PC-3 (cell line): ENCODE measurements at regions not wholly inside any gene's neighbourhood (a gene's known extent, or its start where the extent isn't known, plus 50 kb on each side); places are given as distances from the start of the nearest gene placed in this dataset.

Source experiments
- ATAC-seq: fragments of 200-7000 bp; cut with Tn5 transposase; 2 replicates; pipeline ENCODE4 v1.9.1; 2020; ENCODE audit warnings: mild to moderate bottlenecking, moderate library complexity
- BruUV-seq: library from RNA; stranded (reverse); fragments of 400-500 nt; replicated peaks from 2 replicates; lab custom pipeline; 2021; lab: Mats Ljungman, UMichigan
- CTCF ChIA-PET: fragments of 300-600 bp; sonication (Branson Sonifier 250); formaldehyde crosslinking; loops from one replicate; lab custom pipeline; 2022; ENCODE audit warnings: antibody characterized with exemption; lab: Charles Lee
- POLR2A ChIA-PET: fragments of 300-600 bp; sonication (Branson Sonifier 250); formaldehyde crosslinking; loops from one replicate; lab custom pipeline; 2022; ENCODE audit warnings: antibody characterized with exemption; ENCODE audit not compliant: unreplicated experiment; lab: Charles Lee
- DNase-seq: peaks from one replicate; pipeline ENCODE4 v3.0.0-alpha.2; 2015
- H2AFZ ChIP-seq: fragments of 300-600 bp; sonication (generic); 2 replicates; pipeline ENCODE4 v1.6.0; 2016; ENCODE audit warnings: antibody characterized with exemption, low read length
- H3F3A ChIP-seq: fragments of 300-600 bp; sonication (generic); one replicate; pipeline ENCODE4 v1.6.0; 2017; ENCODE audit warnings: antibody characterized with exemption, low read length, control low read depth, mild to moderate bottlenecking; ENCODE audit not compliant: unreplicated experiment
- H3K27ac ChIP-seq: fragments of 300-600 bp; sonication (generic); 2 replicates; pipeline ENCODE4 v1.5.1; 2016; ENCODE audit warnings: mild to moderate bottlenecking, low read length
- H3K27me3 ChIP-seq: fragments of 300-600 bp; sonication (generic); 2 replicates; pipeline ENCODE4 v1.6.1; 2016; ENCODE audit warnings: low read length, mixed read lengths
- H3K36me3 ChIP-seq: fragments of 300-600 bp; sonication (generic); 2 replicates; pipeline ENCODE4 v1.6.1; 2016; ENCODE audit warnings: low read depth, mixed run types, low read length, mixed read lengths
- H3K4me1 ChIP-seq: fragments of 300-600 bp; sonication (generic); 2 replicates; pipeline ENCODE4 v1.5.1; 2016; ENCODE audit warnings: low read length; ENCODE audit not compliant: insufficient read depth
- H3K4me2 ChIP-seq: fragments of 300-600 bp; sonication (generic); 2 replicates; pipeline ENCODE4 v1.6.0; 2016; ENCODE audit warnings: low read length
- H3K4me3 ChIP-seq: fragments of 300-600 bp; sonication (generic); 2 replicates; pipeline ENCODE4 v1.5.1; 2016; ENCODE audit warnings: mild to moderate bottlenecking, low read length, mixed read lengths
- H3K79me2 ChIP-seq: fragments of 300-600 bp; sonication (generic); 2 replicates; pipeline ENCODE4 v1.6.1; 2017; ENCODE audit warnings: low read length, mixed read lengths
- H3K9ac ChIP-seq: fragments of 300-600 bp; sonication (generic); 2 replicates; pipeline ENCODE4 v1.6.0; 2016; ENCODE audit warnings: mild to moderate bottlenecking, low read length
- H3K9me2 ChIP-seq: fragments of 300-600 bp; sonication (generic); replicated peaks from 2 replicates; pipeline ENCODE4 v1.6.1; 2016; ENCODE audit warnings: mixed run types, low read length, mixed read lengths
- H3K9me3 ChIP-seq: fragments of 300-600 bp; sonication (generic); 2 replicates; pipeline ENCODE4 v1.6.1; 2016; ENCODE audit warnings: low read length, mixed read lengths
- H4K20me1 ChIP-seq: fragments of 300-600 bp; sonication (generic); 2 replicates; pipeline ENCODE4 v1.6.1; 2016; ENCODE audit warnings: low read length, mixed read lengths
- EZH2 ChIP-seq: fragments of 300-600 bp; sonication (generic); IDR thresholded peaks from one replicate; pipeline ENCODE4 v1.6.1; 2017; ENCODE audit warnings: antibody characterized with exemption, mild to moderate bottlenecking, low read length; ENCODE audit not compliant: unreplicated experiment
- EZH2phosphoT487 ChIP-seq: fragments of 300-600 bp; sonication (generic); IDR thresholded peaks from 2 replicates; pipeline ENCODE4 v1.6.1; 2018; ENCODE audit warnings: mild to moderate bottlenecking, antibody characterized with exemption, low read length, borderline replicate concordance
- intact Hi-C: fragments of 100-400 bp; cut with micrococcal nuclease; formaldehyde crosslinking; loops from 2 replicates; pipeline ENCODE4 v1.9.0; 2023
- TF ChIP-seq, protein P1 (sequence below): fragments of 300-600 bp; sonication (generic); conservative IDR thresholded peaks from 2 replicates; pipeline ENCODE4 v1.5.1; 2017; ENCODE audit warnings: antibody characterized with exemption, low read depth, mild to moderate bottlenecking, low read length

DNA sequence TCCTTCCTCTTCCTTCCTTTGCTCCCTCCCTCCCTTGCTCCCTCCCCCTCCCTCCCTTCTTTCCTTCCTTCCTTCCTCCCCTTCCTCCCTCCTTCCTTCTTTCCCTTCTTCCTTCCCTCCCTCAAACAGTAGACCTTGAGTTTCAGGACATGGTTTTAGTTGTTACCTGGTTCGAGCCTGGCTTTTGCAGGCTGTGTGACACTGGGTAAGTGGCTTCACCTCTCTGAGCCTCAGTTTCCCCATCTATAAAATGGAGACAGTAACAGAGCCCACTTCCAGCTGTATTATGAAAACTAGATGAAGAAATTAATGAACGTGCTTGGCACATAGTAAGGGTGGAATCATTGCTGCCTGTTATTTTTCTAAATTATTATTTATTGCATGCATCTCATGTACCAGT, 171.0 kb upstream of the LHX5 start:
- Histone ChIP-seq H3K27me3 (peaks cover 66% of the 10 kb centered on the region), H3K4me2 (no peak overlapping the region), H3K27ac (no peak overlapping the region), H4K20me1 (no peaks in the 10 kb centered on the region), H3F3A (no peaks in the 10 kb centered on the region), H2AFZ (no peak overlapping the region), H3K4me1 (no peaks in the 10 kb centered on the region), H3K36me3 (no peaks in the 10 kb centered on the region), H3K79me2 (no peaks in the 10 kb centered on the region), H3K9me2 (no peaks in the 10 kb centered on the region), H3K9me3 (no peaks in the 10 kb centered on the region), H3K4me3 (no peak overlapping the region), H3K9ac (no peak overlapping the region)
- DNase-seq (no peak), ATAC-seq (no peak)
- no TSS peak for BruUV-seq
- POLR2A ChIA-PET, result no interaction called here
- TF ChIP-seq EZH2, result no peak
- TF ChIP-seq, protein P1, sequence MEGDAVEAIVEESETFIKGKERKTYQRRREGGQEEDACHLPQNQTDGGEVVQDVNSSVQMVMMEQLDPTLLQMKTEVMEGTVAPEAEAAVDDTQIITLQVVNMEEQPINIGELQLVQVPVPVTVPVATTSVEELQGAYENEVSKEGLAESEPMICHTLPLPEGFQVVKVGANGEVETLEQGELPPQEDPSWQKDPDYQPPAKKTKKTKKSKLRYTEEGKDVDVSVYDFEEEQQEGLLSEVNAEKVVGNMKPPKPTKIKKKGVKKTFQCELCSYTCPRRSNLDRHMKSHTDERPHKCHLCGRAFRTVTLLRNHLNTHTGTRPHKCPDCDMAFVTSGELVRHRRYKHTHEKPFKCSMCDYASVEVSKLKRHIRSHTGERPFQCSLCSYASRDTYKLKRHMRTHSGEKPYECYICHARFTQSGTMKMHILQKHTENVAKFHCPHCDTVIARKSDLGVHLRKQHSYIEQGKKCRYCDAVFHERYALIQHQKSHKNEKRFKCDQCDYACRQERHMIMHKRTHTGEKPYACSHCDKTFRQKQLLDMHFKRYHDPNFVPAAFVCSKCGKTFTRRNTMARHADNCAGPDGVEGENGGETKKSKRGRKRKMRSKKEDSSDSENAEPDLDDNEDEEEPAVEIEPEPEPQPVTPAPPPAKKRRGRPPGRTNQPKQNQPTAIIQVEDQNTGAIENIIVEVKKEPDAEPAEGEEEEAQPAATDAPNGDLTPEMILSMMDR, result no peak
- no peak for TF ChIP-seq EZH2phosphoT487
- CTCF ChIA-PET, result no interaction called here
- intact Hi-C loops, result no loop called here

DNA sequence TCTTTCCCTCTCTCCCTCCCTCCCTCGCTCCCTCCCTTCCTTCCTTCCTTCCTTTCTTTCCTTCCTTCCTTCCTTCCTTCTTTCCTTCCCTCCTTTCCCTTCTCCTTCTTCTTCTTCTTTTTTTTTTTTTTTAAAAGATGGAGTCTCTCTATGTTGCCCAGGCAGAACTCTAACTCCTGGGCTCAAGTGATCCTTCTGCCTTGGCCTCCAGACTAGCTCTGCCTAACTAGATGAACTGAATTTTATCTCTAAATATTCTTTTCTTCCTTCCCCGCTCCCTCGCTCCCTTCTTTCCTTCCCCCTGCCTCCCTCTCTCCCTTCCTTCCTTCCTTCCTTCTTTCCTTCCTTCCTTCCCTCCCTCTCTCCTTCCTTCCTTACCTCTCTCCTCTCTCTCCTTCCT, 170.5 kb upstream of the LHX5 start:
- BruUV-seq, result no TSS peak
- H3K9ac ChIP-seq, result no peak overlapping the region
- no peaks in the 10 kb centered on the region for H3K4me1 ChIP-seq
- TF ChIP-seq EZH2phosphoT487 (no peak), EZH2 (no peak)
- TF ChIP-seq, protein P1, result no peak
- CTCF ChIA-PET, result no interaction called here
- peaks cover 70% of the 10 kb centered on the region for H3K27me3 ChIP-seq
- H3K36me3 ChIP-seq, result no peaks in the 10 kb centered on the region
- H3K9me3 ChIP-seq, result no peaks in the 10 kb centered on the region
- POLR2A ChIA-PET, result no interaction called here
- DNase-seq (no peak), ATAC-seq (no peak)
- H3K9me2 ChIP-seq, result no peaks in the 10 kb centered on the region
- no peak overlapping the region for H3K4me2 ChIP-seq
- H4K20me1 ChIP-seq, result no peaks in the 10 kb centered on the region
- H3F3A ChIP-seq, result no peaks in the 10 kb centered on the region
- H2AFZ ChIP-seq, result no peak overlapping the region
- intact Hi-C loops, result no loop called here
- no peak overlapping the region for H3K4me3 ChIP-seq
- no peak overlapping the region for H3K27ac ChIP-seq
- no peaks in the 10 kb centered on the region for H3K79me2 ChIP-seq

DNA sequence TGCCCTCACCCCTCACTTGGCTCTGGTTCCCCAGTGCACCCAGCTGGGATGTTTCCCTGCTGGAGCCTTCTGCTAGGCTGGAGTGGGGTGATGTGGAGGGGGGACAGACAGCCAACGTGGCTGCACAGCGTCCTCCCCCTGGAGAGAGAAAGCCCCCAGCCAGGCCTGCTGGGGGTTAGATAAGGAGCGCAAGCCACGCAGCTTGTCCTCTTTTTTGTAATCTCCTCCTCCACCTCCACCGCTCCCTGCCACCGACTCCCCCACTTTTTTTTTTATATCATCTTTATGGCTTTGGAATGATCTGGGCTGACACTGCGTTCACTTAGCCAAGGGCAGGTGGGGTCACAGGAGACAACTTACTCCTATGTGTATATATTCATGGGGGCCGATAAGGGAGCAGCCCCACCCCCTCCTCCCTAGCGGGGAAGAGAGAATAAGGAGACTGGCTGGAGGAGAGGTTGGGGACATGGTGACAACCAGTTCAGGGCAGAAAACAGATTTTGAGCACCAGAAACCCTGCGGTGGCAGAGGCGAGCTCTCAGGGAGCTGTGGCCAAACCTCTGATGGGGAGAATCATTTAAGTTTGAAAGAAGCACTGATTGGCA, 169.9 kb upstream of the LHX5 start:
- no peaks in the 10 kb centered on the region for H4K20me1 ChIP-seq
- ChIA-PET CTCF (no interaction called here), POLR2A (no interaction called here)
- ATAC-seq (no peak), DNase-seq (no peak)
- H3K79me2 ChIP-seq, result no peaks in the 10 kb centered on the region
- no peaks in the 10 kb centered on the region for H3K4me1 ChIP-seq
- no peak overlapping the region for H2AFZ ChIP-seq
- H3K27me3 ChIP-seq, result peaks cover 72% of the 10 kb centered on the region
- no peaks in the 10 kb centered on the region for H3K9me2 ChIP-seq
- no TSS peak for BruUV-seq
- no peaks in the 10 kb centered on the region for H3F3A ChIP-seq
- H3K4me3 ChIP-seq, result no peak overlapping the region
- no peaks in the 10 kb centered on the region for H3K9me3 ChIP-seq
- intact Hi-C loops, result no loop called here
- H3K36me3 ChIP-seq, result no peaks in the 10 kb centered on the region
- TF ChIP-seq EZH2phosphoT487 (no peak), EZH2 (no peak)
- TF ChIP-seq, protein P1, result no peak
- H3K4me2 ChIP-seq, result no peak overlapping the region
- H3K9ac ChIP-seq, result no peak overlapping the region
- H3K27ac ChIP-seq, result no peak overlapping the region
